ENCODE measurements at regions not wholly inside any gene's neighbourhood (a gene's known extent, or its start where the extent isn't known, plus 50 kb on each side); places are given as distances from the start of the nearest gene placed in this dataset.

DNA sequence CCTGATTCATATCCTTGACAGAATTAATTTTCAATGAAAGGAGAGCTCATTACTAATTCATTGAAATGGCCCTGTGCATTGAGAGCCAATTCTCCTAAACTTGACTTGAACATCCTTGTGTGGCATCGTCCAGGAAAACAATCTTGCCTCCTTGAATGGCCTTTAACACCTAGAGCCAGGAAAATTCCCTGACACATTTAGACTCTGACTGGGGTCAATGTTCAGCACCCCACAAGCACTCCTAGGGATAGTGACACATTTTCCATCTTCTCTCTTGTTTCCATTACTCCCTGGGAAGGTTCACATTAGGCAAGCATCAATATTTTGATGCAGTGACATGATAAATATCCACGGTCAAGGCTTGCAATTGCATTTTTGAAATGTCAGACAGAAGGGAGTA lies 218.9 kb downstream of the LACC1 start:
- DNase-seq (ENCODE audit: insufficient read length, low spot score) (no peak), FAIRE-seq (no peak)
- no peak for TF ChIP-seq TAF1 (IDR thresholded peaks at IDR 0.05; ENCODE audit: low read depth, low read length)
- TF ChIP-seq PAX5 (IDR thresholded peaks at IDR 0.05; ENCODE audit: insufficient read depth, low read length, severe bottlenecking) = no peak
- TF ChIP-seq SPI1 (IDR thresholded peaks at IDR 0.05; ENCODE audit: low read depth, low read length) = no peak
- TF ChIP-seq POLR2A (IDR thresholded peaks at IDR 0.05; ENCODE audit: low read depth, low read length) = no peak
- no peak for TF ChIP-seq POLR2AphosphoS5 (IDR thresholded peaks at IDR 0.05; ENCODE audit: low read depth, low read length)
- no peak for TF ChIP-seq POU2F2 (IDR thresholded peaks at IDR 0.05; ENCODE audit: low read depth, low read length)

DNA sequence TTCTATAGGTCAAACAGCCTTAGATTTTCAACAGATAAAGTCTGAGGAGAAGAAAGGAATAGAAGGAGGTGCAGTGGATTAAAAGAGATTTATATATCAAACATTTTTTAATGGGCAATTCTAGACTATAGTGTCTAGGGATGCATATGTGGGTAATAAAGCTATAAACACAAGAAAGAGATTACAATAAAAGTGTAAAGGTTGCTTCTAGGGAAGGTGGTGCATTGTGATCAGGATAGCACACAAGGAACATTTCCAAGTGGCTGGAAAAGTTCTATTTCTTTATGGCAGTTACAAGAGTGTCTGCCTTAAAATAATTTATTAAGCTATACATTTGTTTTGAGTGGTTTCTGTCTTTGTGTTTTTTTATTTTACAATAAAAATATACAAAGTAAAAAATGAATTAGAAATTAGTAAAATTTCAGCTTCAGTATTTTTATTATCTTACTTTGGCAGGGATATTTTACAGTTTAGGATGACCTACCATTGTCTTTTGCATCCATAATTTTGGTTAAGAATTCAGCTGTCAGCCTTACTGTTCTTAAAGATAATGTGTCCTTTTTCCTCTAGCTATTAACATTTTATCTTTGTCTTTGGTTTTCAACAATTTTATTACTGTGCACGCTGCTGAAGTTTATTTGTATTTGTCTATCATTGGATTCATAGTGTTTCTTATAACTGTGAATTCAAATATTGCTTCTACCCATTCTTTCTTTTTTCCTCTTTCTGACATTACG lies 221.8 kb downstream of the LACC1 start:
- TF ChIP-seq POLR2A (IDR thresholded peaks at IDR 0.05; ENCODE audit: low read depth, low read length) = no peak
- TF ChIP-seq POLR2AphosphoS5 (IDR thresholded peaks at IDR 0.05; ENCODE audit: low read depth, low read length) = no peak
- TF ChIP-seq SPI1 (IDR thresholded peaks at IDR 0.05; ENCODE audit: low read depth, low read length) = no peak
- no peak for TF ChIP-seq PAX5 (IDR thresholded peaks at IDR 0.05; ENCODE audit: insufficient read depth, low read length, severe bottlenecking)
- TF ChIP-seq TAF1 (IDR thresholded peaks at IDR 0.05; ENCODE audit: low read depth, low read length) = no peak
- TF ChIP-seq POU2F2 (IDR thresholded peaks at IDR 0.05; ENCODE audit: low read depth, low read length) = no peak
- FAIRE-seq (no peak), DNase-seq (ENCODE audit: insufficient read length, low spot score) (no peak)

DNA sequence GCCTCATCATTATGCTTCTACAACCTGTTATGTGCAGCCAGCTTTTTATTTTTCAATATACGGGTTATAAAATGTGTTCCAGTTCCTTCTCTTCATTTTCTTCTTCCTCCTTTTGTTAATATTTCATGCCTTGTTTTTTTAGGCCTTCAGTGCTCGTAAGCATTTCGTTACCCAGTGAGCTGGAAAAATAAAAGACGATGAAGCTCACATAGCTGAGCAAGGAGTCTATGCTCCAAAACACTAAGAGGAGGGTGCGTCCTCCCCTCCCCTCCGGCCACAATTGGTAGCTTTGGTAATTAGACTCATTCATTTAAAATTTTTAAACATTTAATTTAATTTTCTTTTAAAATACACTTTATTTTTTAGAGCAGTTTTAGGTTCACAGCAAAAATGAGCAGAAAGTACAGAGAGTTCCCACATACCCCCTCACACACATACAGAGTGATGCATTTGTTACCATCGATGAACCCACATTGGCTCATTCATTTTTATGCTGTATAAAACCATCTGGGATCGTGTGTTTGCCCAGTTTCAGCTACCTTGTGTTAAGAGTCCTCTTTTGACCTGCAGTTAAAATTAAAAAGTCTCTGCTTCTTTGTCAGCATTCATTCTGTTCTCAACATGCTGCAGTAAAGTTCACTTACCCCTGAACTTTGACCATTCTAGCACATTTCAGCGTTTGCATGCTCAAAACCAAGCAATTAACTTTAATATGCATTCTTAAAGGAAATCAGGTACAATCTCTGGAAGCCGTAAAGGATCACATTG lies 223.9 kb downstream of the LACC1 start:
- DNase-seq (ENCODE audit: insufficient read length, low spot score) = no peak
- no peak for FAIRE-seq
- TF ChIP-seq PAX5 (IDR thresholded peaks at IDR 0.05; ENCODE audit: insufficient read depth, low read length, severe bottlenecking) (no peak), POLR2A (IDR thresholded peaks at IDR 0.05; ENCODE audit: low read depth, low read length) (no peak), SPI1 (IDR thresholded peaks at IDR 0.05; ENCODE audit: low read depth, low read length) (no peak), POLR2AphosphoS5 (IDR thresholded peaks at IDR 0.05; ENCODE audit: low read depth, low read length) (no peak), POU2F2 (IDR thresholded peaks at IDR 0.05; ENCODE audit: low read depth, low read length) (no peak)

DNA sequence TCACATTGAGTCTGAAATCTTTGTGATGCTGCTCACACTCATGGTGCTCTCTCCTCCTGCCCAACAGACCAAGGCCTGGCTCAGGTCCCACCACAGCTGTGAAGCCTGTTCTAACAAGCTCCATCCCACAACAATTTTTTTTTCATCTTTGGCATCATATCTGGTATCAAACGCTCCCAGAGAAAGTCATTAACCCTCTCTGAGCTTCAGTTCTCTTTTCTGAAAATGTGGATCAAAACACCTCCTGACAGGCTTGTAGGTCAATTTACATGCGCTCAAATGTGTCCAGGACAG lies 224.4 kb downstream of the LACC1 start:
- FAIRE-seq (no peak), DNase-seq (ENCODE audit: insufficient read length, low spot score) (no peak)
- no peak for TF ChIP-seq TAF1 (IDR thresholded peaks at IDR 0.05; ENCODE audit: low read depth, low read length)
- no peak for TF ChIP-seq POLR2A (IDR thresholded peaks at IDR 0.05; ENCODE audit: low read depth, low read length)
- TF ChIP-seq POLR2AphosphoS5 (IDR thresholded peaks at IDR 0.05; ENCODE audit: low read depth, low read length) = no peak
- TF ChIP-seq POU2F2 (IDR thresholded peaks at IDR 0.05; ENCODE audit: low read depth, low read length) = no peak
- no peak for TF ChIP-seq SPI1 (IDR thresholded peaks at IDR 0.05; ENCODE audit: low read depth, low read length)
- no peak for TF ChIP-seq PAX5 (IDR thresholded peaks at IDR 0.05; ENCODE audit: insufficient read depth, low read length, severe bottlenecking)

DNA sequence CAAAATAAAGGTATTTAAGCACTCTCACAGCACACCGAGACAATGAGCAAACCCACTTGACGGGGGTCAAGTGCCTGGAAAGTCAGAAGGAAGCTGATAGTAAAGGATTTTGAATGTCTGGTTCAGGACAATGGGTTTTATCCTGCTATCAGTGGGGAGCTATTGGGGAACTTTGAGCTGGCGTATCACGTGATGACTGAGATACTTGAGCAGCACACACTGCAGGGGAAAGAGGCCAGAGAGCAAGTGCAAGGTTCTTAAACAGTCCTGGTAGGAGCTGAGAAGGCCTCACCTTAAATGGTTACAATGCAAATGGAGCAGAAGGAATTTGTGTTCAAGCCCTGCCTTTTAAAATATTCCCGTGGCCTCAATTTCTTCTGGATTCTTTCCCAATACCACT lies 225.3 kb downstream of the LACC1 start:
- FAIRE-seq (no peak), DNase-seq (ENCODE audit: insufficient read length, low spot score) (no peak)
- TF ChIP-seq POLR2A (IDR thresholded peaks at IDR 0.05; ENCODE audit: low read depth, low read length) (no peak), POLR2AphosphoS5 (IDR thresholded peaks at IDR 0.05; ENCODE audit: low read depth, low read length) (no peak)

DNA sequence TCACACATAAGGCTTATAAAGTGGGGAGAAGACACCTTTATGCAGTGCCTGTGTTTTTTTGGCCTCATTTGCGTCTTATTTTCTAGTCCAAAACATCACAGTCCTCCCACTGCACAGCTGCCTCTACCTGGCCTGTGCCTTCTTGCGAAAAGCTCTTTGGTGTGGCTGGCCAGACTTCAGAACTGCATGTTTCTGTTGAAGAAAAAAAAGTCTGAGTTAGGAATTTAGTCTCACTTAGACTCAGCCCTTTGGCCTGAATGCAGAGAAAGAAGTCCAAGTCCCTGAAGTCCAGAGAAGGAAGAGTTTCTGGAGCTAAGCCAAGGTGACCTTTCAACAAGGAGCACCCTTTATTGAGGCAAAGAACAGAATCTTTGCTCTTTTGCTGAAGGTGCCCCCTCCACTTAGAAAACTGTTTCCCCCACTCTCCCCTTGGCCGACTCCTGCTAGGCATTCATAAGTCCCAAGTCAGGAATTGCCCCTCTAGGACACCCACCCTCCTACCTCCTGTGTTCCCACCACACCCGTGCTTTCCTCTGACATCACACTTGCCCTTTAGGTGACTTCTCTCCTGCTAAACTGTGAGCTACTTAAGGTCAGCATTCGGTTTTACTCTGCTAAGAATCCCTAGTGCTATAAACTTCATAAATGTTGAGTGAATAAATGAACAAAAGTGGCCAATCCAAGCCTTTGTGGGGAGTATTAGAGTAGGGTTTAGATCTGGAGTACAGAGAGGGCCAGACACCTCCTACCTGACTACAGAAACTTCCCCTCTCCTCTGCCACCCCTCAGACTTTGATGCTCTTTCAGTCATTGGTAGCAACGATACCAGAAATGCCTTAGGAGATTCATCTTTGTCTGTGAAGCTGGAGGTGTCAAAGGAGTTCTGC lies 226.8 kb downstream of the LACC1 start:
- FAIRE-seq (no peak), DNase-seq (ENCODE audit: insufficient read length, low spot score) (no peak)
- TF ChIP-seq PAX5 (IDR thresholded peaks at IDR 0.05; ENCODE audit: insufficient read depth, low read length, severe bottlenecking) = no peak
- TF ChIP-seq POU2F2 (IDR thresholded peaks at IDR 0.05; ENCODE audit: low read depth, low read length) = no peak
- no peak for TF ChIP-seq SPI1 (IDR thresholded peaks at IDR 0.05; ENCODE audit: low read depth, low read length)
- no peak for TF ChIP-seq POLR2AphosphoS5 (IDR thresholded peaks at IDR 0.05; ENCODE audit: low read depth, low read length)
- no peak for TF ChIP-seq TAF1 (IDR thresholded peaks at IDR 0.05; ENCODE audit: low read depth, low read length)
- no peak for TF ChIP-seq POLR2A (IDR thresholded peaks at IDR 0.05; ENCODE audit: low read depth, low read length)

DNA sequence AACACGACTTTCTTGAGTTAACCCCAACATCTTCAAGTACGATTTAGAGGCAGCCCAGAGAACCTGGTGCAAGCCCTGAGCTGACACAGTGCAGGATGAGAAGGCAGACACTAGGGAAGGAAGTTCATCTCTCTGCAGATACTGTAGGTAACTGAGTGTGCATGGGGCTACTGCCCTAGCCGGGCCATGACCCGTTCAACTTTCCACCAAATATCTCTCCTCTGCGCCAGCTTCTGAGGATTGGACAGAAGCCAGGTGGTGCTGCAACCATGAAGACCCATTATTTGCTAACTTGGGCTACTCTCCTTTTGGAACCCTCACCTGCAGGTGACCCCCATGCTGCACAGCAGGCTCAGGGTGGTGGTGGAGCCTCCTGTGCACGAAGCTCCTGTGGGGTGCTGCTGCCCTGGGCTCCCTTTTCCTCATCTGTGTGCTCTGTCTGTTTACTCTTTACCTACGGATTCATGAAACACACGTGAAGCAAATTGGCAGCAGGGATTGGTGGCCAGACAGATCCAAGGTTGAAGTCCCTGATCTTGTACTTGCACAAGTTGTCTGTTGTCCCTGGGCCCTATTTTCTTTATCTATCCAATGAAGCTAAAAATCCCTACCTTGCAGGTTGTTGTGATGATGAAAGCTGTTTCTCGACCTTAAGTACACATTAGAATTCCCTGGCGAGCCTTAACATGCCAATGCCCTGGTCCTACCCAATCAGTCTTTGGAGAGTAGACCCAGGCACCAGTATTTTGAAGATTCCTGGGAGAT lies 227.8 kb downstream of the LACC1 start:
- no peak for FAIRE-seq
- TF ChIP-seq POU2F2 (IDR thresholded peaks at IDR 0.05; ENCODE audit: low read depth, low read length) (no peak), PAX5 (IDR thresholded peaks at IDR 0.05; ENCODE audit: insufficient read depth, low read length, severe bottlenecking) (no peak)
- DNase-seq (ENCODE audit: insufficient read length, low spot score) = no peak

DNA sequence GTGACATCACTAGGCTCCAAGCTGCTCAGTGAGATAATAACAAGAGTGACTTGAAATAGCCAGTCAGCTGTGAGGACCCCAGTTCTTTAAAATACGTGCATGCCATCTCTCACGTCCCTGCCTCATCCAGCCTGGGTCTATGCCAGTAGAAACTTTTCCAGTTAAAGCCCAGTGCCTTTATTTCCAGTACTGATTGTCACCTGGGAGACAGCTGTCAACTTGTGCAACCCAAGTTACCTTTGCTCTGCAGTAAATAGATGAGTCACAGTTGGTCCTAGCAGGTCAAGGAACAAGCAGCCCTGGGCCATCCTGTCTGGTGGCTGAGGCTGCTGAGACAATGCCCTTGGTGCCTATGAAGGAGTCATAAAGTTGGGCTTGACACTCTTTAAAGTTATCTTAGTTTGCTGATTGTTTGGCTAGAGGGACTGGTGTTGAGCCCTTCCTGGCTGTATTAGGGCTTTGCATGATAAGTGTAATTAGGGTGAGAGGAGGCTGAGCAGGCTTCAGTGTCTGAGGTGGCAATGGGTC lies 228.7 kb downstream of the LACC1 start:
- FAIRE-seq (no peak), DNase-seq (ENCODE audit: insufficient read length, low spot score) (no peak)
- TF ChIP-seq POLR2AphosphoS5 (IDR thresholded peaks at IDR 0.05; ENCODE audit: low read depth, low read length) (no peak), TAF1 (IDR thresholded peaks at IDR 0.05; ENCODE audit: low read depth, low read length) (no peak), SPI1 (IDR thresholded peaks at IDR 0.05; ENCODE audit: low read depth, low read length) (no peak), POU2F2 (IDR thresholded peaks at IDR 0.05; ENCODE audit: low read depth, low read length) (no peak), PAX5 (IDR thresholded peaks at IDR 0.05; ENCODE audit: insufficient read depth, low read length, severe bottlenecking) (no peak), POLR2A (IDR thresholded peaks at IDR 0.05; ENCODE audit: low read depth, low read length) (no peak)
